DMS53 (cell line): ENCODE measurements at regions not wholly inside any gene's neighbourhood (a gene's known extent, or its start where the extent isn't known, plus 50 kb on each side); places are given as distances from the start of the nearest gene placed in this dataset.

Source experiments
- DNase-seq: peaks from one replicate; lab custom pipeline; 2025; lab: John Stamatoyannopoulos, UW

DNA sequence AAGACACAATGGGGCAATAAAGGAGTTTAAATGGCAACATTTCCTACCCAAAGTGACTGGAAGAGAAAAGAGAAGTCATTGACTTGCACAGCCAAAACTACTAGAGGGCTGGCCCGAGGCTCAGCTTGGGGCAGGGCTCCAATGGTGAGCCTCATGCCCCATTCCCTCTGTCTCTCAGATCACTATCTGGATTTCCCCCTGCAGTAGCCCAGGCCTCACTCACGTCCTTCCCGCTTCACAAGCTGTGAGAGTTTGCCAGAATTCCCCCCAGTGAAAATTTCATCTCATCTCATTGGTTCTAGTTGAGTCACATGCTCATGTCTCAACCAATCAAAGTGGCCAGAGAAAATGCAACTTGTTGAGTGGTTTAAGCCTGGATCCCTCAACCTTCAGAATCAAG lies 181.3 kb downstream of the WDR11 start:
- DNase-seq, result no peak

GRCh38 chr10:121033366-121033765 lies 182.2 kb downstream of the WDR11 start:
- no peak for DNase-seq

GRCh38 chr10:121036431-121036830 lies 185.3 kb downstream of the WDR11 start:
- DNase-seq, result no peak

DNA sequence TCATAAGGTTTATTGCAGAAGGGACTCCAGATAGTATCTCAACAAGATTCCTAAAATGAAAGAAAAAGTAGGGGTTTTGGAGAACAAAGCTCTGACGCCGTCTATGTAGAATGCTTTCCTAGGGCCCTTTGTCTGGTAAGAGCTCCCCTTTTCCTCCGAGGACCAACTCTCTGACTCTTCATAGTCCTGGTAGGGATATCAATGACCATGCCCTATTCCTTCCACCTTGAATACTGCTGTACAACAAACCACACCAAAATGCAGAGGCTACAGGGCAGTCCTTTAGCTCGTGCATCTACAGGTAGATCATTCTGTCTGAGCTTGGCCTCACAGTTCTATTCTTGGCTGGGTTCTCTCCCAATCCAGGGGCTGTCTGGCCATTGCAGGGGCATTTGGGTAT lies 190.3 kb downstream of the WDR11 start:
- DNase-seq, result no peak

DNA sequence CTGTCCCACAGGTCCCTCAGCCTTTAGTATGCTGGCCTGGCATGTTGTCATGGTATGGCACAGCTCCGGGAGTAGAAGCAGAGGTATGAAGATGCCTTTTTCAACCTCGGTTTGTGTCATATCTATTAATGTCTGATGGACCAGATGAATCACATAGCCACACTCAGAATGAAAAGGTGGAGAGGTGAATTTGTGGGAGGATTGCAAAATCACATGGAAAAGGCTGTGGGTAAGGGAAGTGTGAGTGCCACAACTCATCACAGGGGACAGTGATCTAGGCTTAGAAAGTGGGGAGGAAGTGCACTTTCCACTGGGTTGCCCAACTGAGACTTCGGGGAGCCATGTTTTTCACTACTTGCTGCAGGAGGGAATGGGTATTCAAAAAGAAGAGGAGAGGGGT lies 190.7 kb downstream of the WDR11 start:
- DNase-seq, result no peak

GRCh38 chr10:121042342-121042741 lies 191.2 kb downstream of the WDR11 start:
- DNase-seq, result no peak

DNA sequence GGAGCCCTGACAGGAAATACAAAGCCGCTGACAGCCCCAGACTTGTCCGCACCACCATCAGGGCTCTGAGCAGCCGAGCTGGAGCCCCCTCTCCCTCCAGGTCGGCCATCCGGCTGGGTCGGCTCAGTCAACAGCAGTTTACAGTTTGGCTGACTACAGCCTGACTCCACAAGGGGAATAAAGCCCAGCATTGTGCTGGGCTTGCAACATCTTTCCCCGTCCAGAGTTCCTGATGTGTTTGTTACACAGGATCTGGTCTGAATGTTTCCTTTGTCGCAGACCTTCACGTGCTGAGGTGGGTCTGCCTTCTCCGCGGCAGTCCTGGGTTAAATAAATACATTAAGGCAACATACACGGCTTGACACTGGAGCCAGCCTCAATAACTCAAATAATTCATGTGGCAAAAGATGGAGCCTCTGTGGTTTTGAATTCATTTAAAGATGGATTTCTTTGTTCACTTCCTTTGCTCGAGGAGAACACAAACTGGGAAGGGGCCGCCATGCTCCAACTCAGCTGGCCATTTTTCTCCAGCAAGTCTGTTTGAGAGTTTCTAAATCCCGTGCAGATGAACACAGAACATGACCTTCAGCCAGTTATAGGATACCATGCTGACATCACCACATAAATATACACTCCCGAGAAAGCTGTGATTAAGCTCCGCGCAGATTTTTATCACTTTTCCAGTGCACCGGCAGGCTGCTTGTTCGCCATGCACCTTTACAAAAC lies 192.1 kb downstream of the WDR11 start:
- no peak for DNase-seq

- no peak for DNase-seq
These were observed 197.6 kb downstream of the WDR11 start for GRCh38 chr10:121048749-121049148.

- DNase-seq, result no peak
These were observed 198.3 kb downstream of the WDR11 start for GRCh38 chr10:121049489-121049888.

- DNase-seq, result no peak
These were observed 198.8 kb downstream of the WDR11 start for GRCh38 chr10:121049923-121050322.

- no peak for DNase-seq
These were observed 200.0 kb downstream of the WDR11 start for GRCh38 chr10:121051171-121051570.

DNA sequence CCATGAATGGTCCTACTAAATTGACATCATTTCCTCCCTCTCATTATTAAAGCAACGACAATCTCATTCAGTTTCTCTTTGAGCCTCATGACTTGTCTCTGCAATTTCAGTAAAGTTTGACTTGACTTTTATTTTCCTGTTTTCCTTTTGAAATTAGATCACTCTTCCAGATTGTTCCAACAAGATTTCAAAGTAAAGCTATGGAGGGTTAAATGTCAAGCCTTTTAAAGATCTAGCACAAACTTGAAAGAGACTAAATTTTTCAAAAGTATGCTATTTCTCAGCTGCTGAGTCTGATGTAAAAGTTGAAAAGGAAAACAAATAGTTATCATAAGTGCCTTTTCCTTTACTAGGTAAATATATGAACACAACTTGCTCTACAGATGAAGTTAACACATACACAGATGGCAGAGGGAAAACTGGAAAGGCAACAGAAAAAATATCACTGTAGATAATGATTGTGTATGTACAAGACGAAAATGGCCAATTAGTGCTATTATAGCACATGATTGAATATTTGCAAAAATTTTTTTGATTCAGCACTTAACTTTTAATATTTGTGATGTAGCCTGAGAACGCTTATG lies 200.6 kb downstream of the WDR11 start:
- DNase-seq, result no peak

GRCh38 chr10:121053151-121053550 lies 202.0 kb downstream of the WDR11 start:
- no peak for DNase-seq

DNA sequence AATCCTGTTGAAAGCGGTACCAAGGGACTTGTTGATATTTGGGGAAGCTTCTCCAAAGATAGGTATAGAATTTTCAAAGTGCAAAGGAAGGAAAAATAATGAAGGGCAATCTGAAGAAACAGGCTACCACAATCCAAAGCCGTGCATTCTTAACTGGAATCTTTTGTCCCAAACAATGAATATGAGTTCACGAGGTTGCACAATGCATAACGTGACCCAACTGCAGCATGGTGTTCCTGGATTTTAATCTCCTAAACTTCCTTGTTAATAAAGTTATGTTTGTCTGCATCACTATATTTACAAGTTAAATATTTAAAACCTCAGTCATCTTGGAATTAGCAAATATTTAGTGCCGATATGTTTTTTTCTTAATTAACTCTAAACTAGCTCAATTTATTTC lies 203.7 kb downstream of the WDR11 start:
- no peak for DNase-seq

GRCh38 chr10:121057269-121057668 lies 206.1 kb downstream of the WDR11 start:
- DNase-seq, result no peak

GRCh38 chr10:121058082-121058481 lies 206.9 kb downstream of the WDR11 start:
- no peak for DNase-seq

- no peak for DNase-seq
These were observed 208.2 kb downstream of the WDR11 start for GRCh38 chr10:121059351-121059750.

DNA sequence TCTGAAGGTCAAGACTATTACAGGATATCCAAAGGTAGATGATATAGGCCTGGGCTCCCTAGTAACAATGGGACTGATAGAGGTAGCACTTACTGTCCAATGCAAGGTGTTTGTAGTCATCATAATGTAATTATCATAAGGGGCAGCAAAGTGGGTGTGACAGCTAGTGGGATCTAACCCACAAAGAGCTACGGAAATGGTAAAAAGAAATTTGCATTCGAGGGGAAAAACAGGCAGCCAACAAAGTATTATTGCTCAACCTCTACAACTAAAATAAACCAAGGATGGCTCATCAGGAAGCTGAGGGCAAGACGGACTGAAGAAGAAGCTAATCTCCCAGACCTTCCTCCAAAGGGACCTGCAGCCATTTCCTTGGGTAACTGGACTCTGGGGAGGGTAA lies 211.0 kb downstream of the WDR11 start:
- no peak for DNase-seq

DNA sequence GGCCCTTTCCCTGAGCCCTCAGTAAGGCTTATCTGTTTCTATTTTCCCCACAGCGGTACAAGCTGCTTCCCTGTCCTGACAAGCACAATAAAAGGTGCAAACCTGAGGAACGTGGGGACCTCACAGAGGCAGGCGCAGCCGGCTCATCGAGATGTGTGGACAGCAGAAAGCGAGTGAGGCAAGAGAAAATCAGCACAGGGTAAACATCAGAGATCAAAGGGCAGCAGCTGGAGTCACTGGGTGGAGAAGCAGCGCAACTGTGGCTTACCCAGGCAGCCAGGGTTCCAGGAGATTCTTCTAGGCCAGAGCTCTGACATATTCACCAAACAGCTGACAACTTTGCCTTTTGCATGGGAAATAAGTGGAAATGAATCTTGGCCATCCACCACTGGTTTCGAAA lies 212.6 kb downstream of the WDR11 start:
- DNase-seq, result peak; percentile 69

DNA sequence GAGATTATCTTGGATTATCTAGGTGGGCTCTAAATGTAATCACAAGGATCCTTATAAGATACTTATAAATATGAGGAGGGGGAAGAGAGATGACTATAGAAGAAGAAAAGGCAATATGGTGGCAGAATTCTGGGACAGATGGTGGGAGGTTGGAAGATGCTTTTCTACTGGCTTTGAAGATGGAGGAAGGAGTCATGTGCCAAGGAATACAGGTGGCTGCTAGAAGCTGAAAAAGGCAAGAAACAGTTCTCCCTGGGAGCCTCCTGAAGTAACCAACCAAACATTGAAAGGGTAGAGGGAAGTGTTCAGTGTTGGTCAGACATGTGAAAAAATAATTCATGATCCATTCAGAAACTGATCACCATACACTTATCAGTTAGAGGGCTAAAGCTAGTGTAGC lies 213.3 kb downstream of the WDR11 start:
- no peak for DNase-seq

DNA sequence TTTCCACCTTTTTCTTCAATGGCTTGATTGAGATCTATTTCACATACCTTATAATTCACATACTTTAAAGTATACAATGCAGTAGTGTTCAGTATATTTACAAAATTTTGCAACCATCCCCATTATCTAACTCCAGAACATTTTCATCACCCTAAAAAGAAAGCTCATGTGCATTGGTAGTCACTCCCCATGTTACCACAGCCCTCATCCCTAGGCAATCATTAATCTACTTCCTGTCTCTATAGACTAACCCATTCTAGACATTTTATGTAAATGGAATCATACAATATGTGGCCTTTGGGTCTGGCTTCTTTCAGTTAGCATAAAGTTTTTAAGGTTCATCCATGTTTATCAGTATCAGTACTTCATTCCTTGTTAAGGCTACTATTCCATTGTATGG lies 214.2 kb downstream of the WDR11 start:
- peak; percentile 9 for DNase-seq

DNA sequence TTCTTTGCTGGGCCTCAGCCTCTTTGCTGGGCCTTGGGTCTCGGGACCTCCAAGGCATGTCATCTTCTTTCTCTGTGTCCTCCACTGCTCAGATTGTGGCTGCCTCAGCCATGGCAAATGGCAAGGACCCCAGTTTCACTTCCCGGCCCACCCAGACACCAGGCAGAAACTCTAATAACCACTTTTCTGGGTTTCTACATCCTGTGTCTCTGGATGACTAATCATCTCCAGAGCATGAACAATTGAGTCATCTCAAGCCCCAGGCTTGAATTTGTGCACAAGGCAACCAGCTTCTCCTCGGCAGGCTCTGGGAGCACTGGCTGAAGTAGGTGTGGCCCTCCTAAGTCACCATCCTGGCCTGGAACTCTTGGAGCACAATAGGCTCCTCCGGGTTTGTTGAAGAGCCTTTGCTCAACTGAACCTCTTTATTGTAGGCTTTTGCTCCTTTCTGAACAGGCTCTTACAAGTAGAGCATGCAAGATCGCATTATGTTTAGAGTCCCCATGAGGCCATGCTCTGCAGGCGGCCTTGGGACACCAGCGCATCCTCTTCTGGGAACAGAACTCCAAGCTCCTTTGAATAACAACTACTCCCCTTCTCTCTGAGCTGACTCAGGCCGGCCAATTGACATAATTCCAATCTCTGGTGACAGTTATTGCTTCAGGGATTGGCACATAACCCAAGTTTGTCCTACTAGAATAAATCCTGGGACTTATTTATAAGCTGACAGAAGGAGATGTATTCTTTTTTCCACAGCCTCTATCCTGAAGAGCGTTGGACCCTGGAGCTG lies 218.1 kb downstream of the WDR11 start:
- peak; percentile 11 for DNase-seq
